GM08714 (cell line): ENCODE measurements at regions not wholly inside any gene's neighbourhood (a gene's known extent, or its start where the extent isn't known, plus 50 kb on each side); places are given as distances from the start of the nearest gene placed in this dataset.
"Not testable (repeated sequence)": the region's sequence is repeated elsewhere in the genome, so short reads cannot be mapped to it uniquely, and the experiment has no call there.

ENCODE experiments used
- H3K4me3 ChIP-seq: fragments of 200-500 bp; sonication (Bioruptor generic); 2 replicates; pipeline ENCODE4 v1.5.1; 2014; ENCODE audit warnings: mild to moderate bottlenecking, low read length, inconsistent platforms
- ZNF274 ChIP-seq: IDR thresholded peaks from 2 replicates; pipeline ENCODE4 v1.6.1; 2012; ENCODE audit warnings: mild to moderate bottlenecking, low read depth, low read length

DNA sequence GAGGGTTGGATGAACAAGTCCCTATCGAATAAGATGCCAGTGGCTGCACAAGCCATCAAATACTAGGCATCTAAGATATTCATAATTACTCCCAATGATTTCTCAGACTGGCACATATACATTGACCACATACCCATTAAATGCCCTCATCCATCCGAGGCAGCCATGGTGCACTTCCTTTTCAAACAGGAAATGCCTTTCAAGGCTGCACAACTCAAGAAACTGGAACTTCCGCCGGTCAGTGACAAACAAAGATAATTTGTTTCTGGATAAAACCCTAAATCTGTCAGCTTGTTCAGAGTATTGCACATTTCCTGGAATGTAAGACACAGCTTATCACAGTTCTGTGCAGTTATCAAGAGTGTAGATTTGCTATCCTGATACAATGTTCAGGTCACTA lies 203.7 kb downstream of the RMST start:
- TF ChIP-seq ZNF274 = no peak

DNA sequence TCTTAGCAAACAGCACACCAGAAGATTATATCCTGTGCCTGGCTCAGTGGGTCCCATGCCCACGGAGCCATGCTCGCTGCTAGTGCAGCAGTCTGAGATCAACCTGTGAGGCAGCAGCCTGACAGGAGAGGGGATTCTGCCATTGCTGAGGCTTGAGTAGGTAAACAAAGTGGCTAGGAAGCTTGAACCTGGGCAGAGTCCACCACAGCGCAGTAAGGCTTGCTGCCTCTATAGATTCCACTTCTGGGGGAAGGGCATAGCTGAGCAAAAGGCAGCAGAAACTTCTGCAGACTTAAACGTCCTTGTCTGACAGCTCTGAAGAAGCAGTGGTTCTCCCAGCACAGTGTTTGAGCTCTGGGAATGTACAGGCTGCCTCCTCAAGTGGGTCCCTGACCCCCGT lies 210.3 kb downstream of the RMST start:
- H3K4me3 ChIP-seq = no peak overlapping the region
- TF ChIP-seq ZNF274 = no peak

More for the DNA sequence above, 203.7 kb downstream of the RMST start:
- no peak overlapping the region for H3K4me3 ChIP-seq

GRCh38 chr12:97680751-97681150 lies 218.1 kb downstream of the RMST start:
- no peak for TF ChIP-seq ZNF274

GRCh38 chr12:97681612-97682504 lies 219.3 kb downstream of the RMST start:
- TF ChIP-seq ZNF274 = no peak
- no peak overlapping the region for H3K4me3 ChIP-seq

More at GRCh38 chr12:97680751-97681150, 218.1 kb downstream of the RMST start:
- H3K4me3 ChIP-seq = no peak overlapping the region

DNA sequence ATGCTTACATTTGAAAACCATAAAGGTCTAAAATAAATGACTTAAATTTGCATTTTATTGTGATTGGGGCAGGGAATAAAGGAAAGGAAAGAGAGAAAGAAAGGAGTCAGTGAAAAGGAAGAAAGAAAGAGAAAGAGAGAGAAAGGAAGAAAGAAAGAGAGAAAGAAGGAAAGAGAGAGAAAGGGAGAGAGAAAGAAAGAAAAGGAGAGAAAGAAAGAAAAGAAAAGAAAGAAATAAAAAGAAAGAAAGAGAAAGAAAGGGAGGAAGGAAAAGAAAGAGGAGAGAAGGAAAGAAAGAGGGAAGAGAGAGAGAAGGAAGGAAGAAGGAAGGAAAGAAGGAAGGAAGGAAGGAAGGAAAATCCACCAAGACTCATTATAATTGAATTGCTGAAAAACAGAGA lies 222.8 kb downstream of the RMST start:
- no peak overlapping the region for H3K4me3 ChIP-seq
- no peak for TF ChIP-seq ZNF274

DNA sequence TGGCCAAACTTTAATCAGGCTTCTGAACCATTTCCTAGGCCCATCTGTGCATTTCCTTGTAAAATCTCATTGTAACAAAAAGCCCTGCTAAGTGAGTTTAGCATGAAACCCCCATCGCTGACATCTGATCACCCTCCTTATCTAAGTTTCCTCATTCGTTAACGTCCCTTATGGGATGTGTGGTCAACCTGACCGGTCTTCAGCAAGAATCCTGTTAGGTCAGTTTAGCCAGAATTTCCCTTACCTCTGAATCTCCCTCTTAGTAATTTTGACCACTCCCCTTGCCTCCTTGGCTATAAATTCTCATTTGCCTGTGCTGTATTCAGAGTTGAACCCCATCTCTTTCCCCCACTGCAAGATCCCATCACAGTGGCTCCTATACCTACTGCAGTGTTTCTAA lies 239.3 kb downstream of the RMST start:
- H3K4me3 ChIP-seq = no peak overlapping the region
- TF ChIP-seq ZNF274 = no peak

DNA sequence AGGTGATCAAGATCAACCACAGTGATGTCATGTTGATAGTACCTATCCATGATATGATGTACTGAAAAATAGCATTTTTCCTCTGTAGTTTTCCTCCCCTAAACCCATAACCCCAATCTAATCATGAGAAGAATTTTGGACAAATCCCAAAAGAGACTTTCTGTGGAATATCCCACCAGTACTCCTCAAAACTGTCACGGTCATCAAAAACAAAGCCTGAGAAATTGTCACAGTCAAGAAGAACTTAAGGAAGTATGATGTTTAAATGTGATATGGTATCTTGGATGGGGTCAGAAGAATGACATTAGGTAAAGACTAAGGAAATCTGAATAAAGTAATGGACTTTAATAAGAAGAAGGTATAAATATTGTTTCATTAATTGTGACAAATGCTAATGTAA lies 248.8 kb downstream of the RMST start:
- no peak for TF ChIP-seq ZNF274
- no peak overlapping the region for H3K4me3 ChIP-seq

DNA sequence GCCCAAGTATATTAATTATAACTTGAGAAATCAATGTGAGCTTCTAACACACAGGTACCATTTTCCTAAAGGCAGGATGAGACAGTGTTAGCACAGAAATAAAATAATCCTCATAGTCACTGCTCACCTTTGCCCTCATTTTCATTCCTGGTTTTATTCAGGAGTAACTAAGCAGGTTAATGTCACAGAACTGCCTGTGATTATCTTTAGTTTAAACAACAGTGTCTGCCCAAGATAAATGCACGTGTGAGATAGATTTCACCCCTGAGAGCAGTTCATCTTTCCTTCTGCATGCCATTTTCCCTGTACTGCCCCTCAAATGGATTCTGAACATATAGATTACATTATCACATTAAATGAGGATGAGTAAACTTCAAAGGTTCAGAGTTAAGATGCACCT lies 250.7 kb downstream of the RMST start:
- no peak overlapping the region for H3K4me3 ChIP-seq
- TF ChIP-seq ZNF274 = no peak

- no peak for TF ChIP-seq ZNF274
- no peak overlapping the region for H3K4me3 ChIP-seq
Measured at GRCh38 chr12:97714107-97714563, 251.5 kb downstream of the RMST start.

DNA sequence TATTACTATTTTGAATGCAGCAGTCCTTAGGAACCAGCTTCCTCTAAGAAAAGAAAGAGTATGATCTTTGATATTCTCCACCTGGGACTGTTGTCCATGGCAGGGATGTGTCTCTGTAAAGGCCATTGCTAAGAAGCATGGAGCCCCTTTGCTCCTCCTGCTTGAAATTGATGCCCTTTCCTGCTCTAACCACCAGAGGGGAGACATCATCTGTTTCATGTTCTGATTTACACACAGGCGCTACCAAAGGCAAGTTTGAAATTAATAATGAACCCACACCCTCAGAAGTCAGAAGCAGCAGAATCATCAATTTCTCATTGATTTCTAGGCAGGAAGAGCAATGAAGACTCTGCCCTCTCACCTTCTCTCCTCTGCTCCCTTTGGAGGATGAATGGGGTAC lies 253.8 kb downstream of the RMST start:
- TF ChIP-seq ZNF274 = no peak
- H3K4me3 ChIP-seq = no peak overlapping the region

DNA sequence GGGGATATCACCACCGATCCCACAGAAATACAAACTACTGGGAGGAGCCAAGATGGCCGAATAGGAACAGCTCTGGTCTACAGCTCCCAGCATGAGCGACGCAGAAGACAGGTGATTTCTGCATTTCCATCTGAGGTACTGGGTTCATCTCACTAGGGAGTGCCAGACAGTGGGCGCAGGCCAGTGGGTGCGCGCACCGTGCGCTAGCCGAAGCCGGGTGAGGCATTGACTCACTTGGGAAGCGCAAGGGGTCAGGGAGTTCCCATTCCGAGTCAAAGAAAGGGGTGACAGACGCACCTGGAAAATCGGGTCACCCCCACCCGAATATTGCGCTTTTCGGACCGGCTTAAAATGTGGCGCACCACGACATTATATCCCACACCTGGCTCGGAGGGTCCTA lies 261.2 kb downstream of the RMST start:
- not testable (repeated sequence) for H3K4me3 ChIP-seq

DNA sequence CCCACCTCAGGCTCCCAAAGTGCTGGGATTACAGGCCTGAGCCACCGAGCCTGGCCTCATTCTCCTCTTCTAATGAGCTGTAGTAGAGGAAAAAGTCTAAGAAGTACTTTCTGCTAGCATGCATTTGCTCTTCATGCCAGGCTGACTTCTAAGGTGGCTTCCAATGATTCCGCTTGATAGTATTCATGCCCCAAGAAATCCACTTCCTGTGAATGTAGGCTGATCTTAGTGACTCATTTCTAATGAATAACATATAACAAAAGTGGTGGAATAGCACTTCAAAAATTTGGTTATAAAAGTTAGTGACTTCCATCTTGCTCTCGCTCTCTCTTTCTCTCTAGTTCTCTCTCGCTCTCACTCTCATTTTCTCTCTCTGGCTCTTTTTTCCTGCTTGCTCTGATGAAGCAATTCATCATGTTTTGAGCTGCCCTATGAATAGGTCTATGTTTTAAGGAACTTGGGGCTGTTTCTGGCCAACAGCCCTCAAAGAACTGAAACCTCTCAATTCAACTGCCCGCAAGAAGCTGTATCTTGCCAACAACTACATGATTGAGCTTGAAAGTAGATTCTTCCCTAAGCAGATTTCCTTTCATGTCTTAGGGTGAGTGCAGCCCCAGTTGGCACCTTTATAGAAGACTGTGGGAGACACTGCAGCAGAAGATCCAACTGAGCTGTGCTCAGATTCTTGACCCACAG lies 282.9 kb downstream of the RMST start:
- no peak overlapping the region for H3K4me3 ChIP-seq

GRCh38 chr12:97748298-97748697 lies 285.7 kb downstream of the RMST start:
- no peak overlapping the region for H3K4me3 ChIP-seq
- TF ChIP-seq ZNF274 = no peak

More for the DNA sequence above, 282.9 kb downstream of the RMST start:
- no peak for TF ChIP-seq ZNF274

DNA sequence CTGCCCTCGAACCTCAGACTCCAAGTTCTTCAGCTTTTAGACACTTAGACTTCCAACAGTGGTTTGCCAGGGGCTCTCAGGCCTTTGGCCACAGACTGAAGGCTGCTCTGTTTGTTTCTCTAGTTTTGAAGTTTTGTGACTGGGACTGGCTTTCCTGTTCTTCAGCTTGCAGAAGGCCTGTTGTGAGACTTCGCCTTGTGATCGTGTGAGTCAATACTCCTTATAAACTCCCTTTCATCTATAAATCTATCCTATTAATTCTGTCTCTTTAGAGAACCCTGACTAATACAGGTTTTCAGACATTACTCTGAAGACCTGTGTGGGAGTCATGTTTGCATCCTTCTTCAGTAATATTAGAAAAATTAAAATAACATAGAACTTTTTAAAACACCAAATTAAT lies 289.1 kb downstream of the RMST start:
- no peak overlapping the region for H3K4me3 ChIP-seq
- no peak for TF ChIP-seq ZNF274

GRCh38 chr12:97752129-97752528 lies 289.5 kb downstream of the RMST start:
- no peak overlapping the region for H3K4me3 ChIP-seq
- no peak for TF ChIP-seq ZNF274
